GM21723 (cell line): ENCODE measurements at regions not wholly inside any gene's neighbourhood (a gene's known extent, or its start where the extent isn't known, plus 50 kb on each side); places are given as distances from the start of the nearest gene placed in this dataset.

ENCODE experiments used
- ATAC-seq: cut with Tn5 transposase; IDR thresholded peaks from one replicate; pipeline ENCODE4 v1.9.1; 2021; ENCODE audit warnings: mild to moderate bottlenecking, moderate library complexity; ENCODE audit not compliant: unreplicated experiment

GRCh38 chr5:57831090-57831489 lies 348.5 kb upstream of the ACTBL2 start:
- ATAC-seq = no peak

GRCh38 chr5:57828221-57828620 lies 345.6 kb upstream of the ACTBL2 start:
- ATAC-seq = no peak

GRCh38 chr5:57825031-57825686 lies 342.5 kb upstream of the ACTBL2 start:
- ATAC-seq = no peak

GRCh38 chr5:57824623-57825022 lies 342.0 kb upstream of the ACTBL2 start:
- ATAC-seq = no peak

- no peak for ATAC-seq
These were observed 341.4 kb upstream of the ACTBL2 start for GRCh38 chr5:57824047-57824446.

GRCh38 chr5:57822651-57823050 lies 340.0 kb upstream of the ACTBL2 start:
- ATAC-seq = no peak

GRCh38 chr5:57818397-57818796 lies 335.8 kb upstream of the ACTBL2 start:
- ATAC-seq = no peak

GRCh38 chr5:57817924-57818323 lies 335.3 kb upstream of the ACTBL2 start:
- no peak for ATAC-seq

GRCh38 chr5:57817001-57817453 lies 334.4 kb upstream of the ACTBL2 start:
- no peak for ATAC-seq

GRCh38 chr5:57816108-57816507 lies 333.5 kb upstream of the ACTBL2 start:
- no peak for ATAC-seq

- ATAC-seq = no peak
These were observed 323.1 kb upstream of the ACTBL2 start for GRCh38 chr5:57805732-57806131.

- no peak for ATAC-seq
These were observed 322.6 kb upstream of the ACTBL2 start for GRCh38 chr5:57805170-57805569.

GRCh38 chr5:57804505-57804904 lies 321.9 kb upstream of the ACTBL2 start:
- no peak for ATAC-seq

- no peak for ATAC-seq
These were observed 321.4 kb upstream of the ACTBL2 start for GRCh38 chr5:57804007-57804444.

GRCh38 chr5:57802131-57802530 lies 319.5 kb upstream of the ACTBL2 start:
- ATAC-seq = no peak

- ATAC-seq = no peak
These were observed 312.6 kb upstream of the ACTBL2 start for GRCh38 chr5:57795203-57795602.

- no peak for ATAC-seq
These were observed 309.3 kb upstream of the ACTBL2 start for GRCh38 chr5:57791875-57792274.

- no peak for ATAC-seq
These were observed 303.3 kb upstream of the ACTBL2 start for GRCh38 chr5:57785946-57786345.

- ATAC-seq = no peak
These were observed 301.5 kb upstream of the ACTBL2 start for GRCh38 chr5:57784121-57784520.

- no peak for ATAC-seq
These were observed 301.1 kb upstream of the ACTBL2 start for GRCh38 chr5:57783693-57784092.

- no peak for ATAC-seq
These were observed 298.3 kb upstream of the ACTBL2 start for GRCh38 chr5:57780961-57781325.

GRCh38 chr5:57780306-57780960 lies 297.8 kb upstream of the ACTBL2 start:
- no peak for ATAC-seq
